H9 (cell line): ENCODE measurements at regions not wholly inside any gene's neighbourhood (a gene's known extent, or its start where the extent isn't known, plus 50 kb on each side); places are given as distances from the start of the nearest gene placed in this dataset.
"Not testable (repeated sequence)": the region's sequence is repeated elsewhere in the genome, so short reads cannot be mapped to it uniquely, and the experiment has no call there.

ENCODE experiments used
- DNase-seq: peaks from one replicate; pipeline ENCODE4 v3.0.0-alpha.2; 2017
- H2AFZ ChIP-seq: one replicate; pipeline ENCODE4 v1.6.1; 2013; ENCODE audit warnings: mild to moderate bottlenecking, low read length, control low read depth, moderate library complexity
- H2AK5ac ChIP-seq: 2 replicates; pipeline ENCODE4 v1.6.1; 2013; ENCODE audit warnings: low read length, control low read depth, mixed read lengths; ENCODE audit not compliant: insufficient read length
- H2BK120ac ChIP-seq: one replicate; pipeline ENCODE4 v1.6.1; 2013; ENCODE audit warnings: low read depth, mild to moderate bottlenecking, low read length, control low read depth, inconsistent platforms; ENCODE audit not compliant: poor library complexity, severe bottlenecking
- H2BK12ac ChIP-seq: 2 replicates; pipeline ENCODE4 v1.6.1; 2013; ENCODE audit warnings: low read length, control low read depth, mixed read lengths, low read depth; ENCODE audit not compliant: insufficient read length
- H2BK15ac ChIP-seq: 2 replicates; pipeline ENCODE4 v1.6.1; 2013; ENCODE audit warnings: low read depth, low read length, control low read depth
- H2BK20ac ChIP-seq: one replicate; pipeline ENCODE4 v1.6.1; 2013; ENCODE audit warnings: low read depth, mild to moderate bottlenecking, low read length, control low read depth, inconsistent platforms; ENCODE audit not compliant: poor library complexity, severe bottlenecking
- H2BK5ac ChIP-seq: 2 replicates; pipeline ENCODE4 v1.6.1; 2013; ENCODE audit warnings: low read length, control low read depth, mixed read lengths; ENCODE audit not compliant: insufficient read length
- H3K14ac ChIP-seq: 2 replicates; pipeline ENCODE4 v1.6.1; 2013; ENCODE audit warnings: low read length, control low read depth; ENCODE audit not compliant: insufficient read depth
- H3K18ac ChIP-seq: 2 replicates; pipeline ENCODE4 v1.6.1; 2013; ENCODE audit warnings: low read depth, mild to moderate bottlenecking, mixed read lengths, low read length, control low read depth; ENCODE audit not compliant: insufficient read length
- H3K23ac ChIP-seq: 2 replicates; pipeline ENCODE4 v1.6.1; 2013; ENCODE audit warnings: low read length, control low read depth, mixed read lengths, low read depth; ENCODE audit not compliant: insufficient read length
- H3K23me2 ChIP-seq: 2 replicates; pipeline ENCODE4 v1.6.1; 2013; ENCODE audit warnings: low read depth, mild to moderate bottlenecking, mixed read lengths, low read length, control low read depth; ENCODE audit not compliant: insufficient read length, poor library complexity, severe bottlenecking
- H3K27ac ChIP-seq: 2 replicates; pipeline ENCODE4 v1.5.1; 2013; ENCODE audit warnings: low read length, control low read depth, mixed read lengths, low read depth; ENCODE audit not compliant: insufficient read length
- H3K27me3 ChIP-seq: 2 replicates; pipeline ENCODE4 v1.6.1; 2013; ENCODE audit warnings: low read length, control low read depth, inconsistent platforms; ENCODE audit not compliant: insufficient read depth
- H3K4ac ChIP-seq: 2 replicates; pipeline ENCODE4 v1.6.1; 2013; ENCODE audit warnings: low read depth, mild to moderate bottlenecking, control low read depth, inconsistent platforms, low read length, moderate library complexity
- H3K4me1 ChIP-seq: 2 replicates; pipeline ENCODE4 v1.6.1; 2013; ENCODE audit warnings: low read length, control low read depth, inconsistent platforms; ENCODE audit not compliant: insufficient read depth
- H3K4me2 ChIP-seq: 2 replicates; pipeline ENCODE4 v1.6.1; 2013; ENCODE audit warnings: low read length, control low read depth, mixed read lengths; ENCODE audit not compliant: insufficient read length, insufficient read depth
- H3K56ac ChIP-seq: 2 replicates; pipeline ENCODE4 v1.6.1; 2013; ENCODE audit warnings: low read depth, mild to moderate bottlenecking, mixed read lengths, low read length, control low read depth; ENCODE audit not compliant: insufficient read length
- H3K79me1 ChIP-seq: 2 replicates; pipeline ENCODE4 v1.6.1; 2013; ENCODE audit warnings: low read depth, mild to moderate bottlenecking, moderate library complexity, low read length, control low read depth, inconsistent platforms; ENCODE audit not compliant: insufficient read depth, poor library complexity, severe bottlenecking
- H3K79me2 ChIP-seq: 2 replicates; pipeline ENCODE4 v1.6.1; 2013; ENCODE audit warnings: low read length, control low read depth, inconsistent platforms; ENCODE audit not compliant: insufficient read depth
- H3K9ac ChIP-seq: 2 replicates; pipeline ENCODE4 v1.6.1; 2013; ENCODE audit warnings: low read length, control low read depth, mixed read lengths; ENCODE audit not compliant: insufficient read length; ENCODE audit errors: extremely low read depth
- H3K9me3 ChIP-seq: one replicate; pipeline ENCODE4 v1.6.1; 2013; ENCODE audit warnings: low read depth, low read length, inconsistent platforms; ENCODE audit not compliant: control insufficient read depth
- H3T11ph ChIP-seq: one replicate; pipeline ENCODE4 v1.6.1; 2013; ENCODE audit warnings: mild to moderate bottlenecking, low read length, control low read depth, inconsistent platforms
- H4K20me1 ChIP-seq: one replicate; pipeline ENCODE4 v1.6.1; 2013; ENCODE audit not compliant: control insufficient read depth, insufficient read length, insufficient read depth
- H4K5ac ChIP-seq: 2 replicates; pipeline ENCODE4 v1.6.1; 2013; ENCODE audit warnings: low read depth, mild to moderate bottlenecking, mixed read lengths, low read length, control low read depth; ENCODE audit not compliant: insufficient read length
- H4K8ac ChIP-seq: replicated peaks from 2 replicates; pipeline ENCODE4 v1.6.1; 2013; ENCODE audit warnings: low read length, control low read depth, mixed read lengths, low read depth; ENCODE audit not compliant: insufficient read length
- H4K91ac ChIP-seq: 2 replicates; pipeline ENCODE4 v1.6.1; 2013; ENCODE audit warnings: low read depth, mild to moderate bottlenecking, moderate library complexity, mixed read lengths, low read length, control low read depth; ENCODE audit not compliant: insufficient read length
- H3K27ac Mint-ChIP-seq, 3 experiments: 2 replicates in 2 of 3; 3 replicates in 1 of 3; pipeline ENCODE4 v1.8.0; 2020 to 2021; ENCODE audit warnings: mixed read lengths in 3 of 3, mild to moderate bottlenecking in 1 of 3, moderate library complexity in 1 of 3
- H3K27me3 Mint-ChIP-seq: 2 replicates; pipeline ENCODE4 v1.8.0; 2021; ENCODE audit warnings: low read depth, mild to moderate bottlenecking, moderate library complexity, mixed read lengths
- H3K36me3 Mint-ChIP-seq, 3 experiments: 2 replicates in 2 of 3; 3 replicates in 1 of 3; pipeline ENCODE4 v1.8.0; 2020 to 2021; ENCODE audit warnings: low read depth in 3 of 3, mixed read lengths in 3 of 3; ENCODE audit not compliant: insufficient read depth in 1 of 3
- H3K4me1 Mint-ChIP-seq, 2 experiments: 2 replicates each; pipeline ENCODE4 v1.8.0; 2020; ENCODE audit warnings: mixed read lengths in 2 of 2
- H3K4me3 Mint-ChIP-seq, 2 experiments: 2 replicates in 1 of 2; 3 replicates in 1 of 2; pipeline ENCODE4 v1.8.0; 2020 to 2021; ENCODE audit warnings: mild to moderate bottlenecking in 2 of 2, mixed read lengths in 2 of 2, moderate library complexity in 1 of 2
- H3K9me3 Mint-ChIP-seq, 2 experiments: 2 replicates in 1 of 2; 3 replicates in 1 of 2; pipeline ENCODE4 v1.8.0; 2020; ENCODE audit warnings: mild to moderate bottlenecking in 2 of 2, mixed read lengths in 2 of 2, moderate library complexity in 1 of 2
- WGBS: extraction: QIAGEN DNeasy Blood & Tissue Kit; methylation state at CpG from one replicate; pipeline ENCODE4 v1.1.7; 2013; ENCODE audit warnings: missing lambda C conversion rate, low lambda C conversion rate, mixed read lengths; ENCODE audit not compliant: insufficient read length; ENCODE audit errors: extremely low coverage; 5-methylcytosine and 5-hydroxymethylcytosine counted together
- TF ChIP-seq, protein P1 (sequence below): fragments of 200-600 bp; sonication (generic); conservative IDR thresholded peaks from 3 replicates; pipeline ENCODE4 v1.8.0; 2021; ENCODE audit warnings: antibody characterized with exemption, mild to moderate bottlenecking

DNA sequence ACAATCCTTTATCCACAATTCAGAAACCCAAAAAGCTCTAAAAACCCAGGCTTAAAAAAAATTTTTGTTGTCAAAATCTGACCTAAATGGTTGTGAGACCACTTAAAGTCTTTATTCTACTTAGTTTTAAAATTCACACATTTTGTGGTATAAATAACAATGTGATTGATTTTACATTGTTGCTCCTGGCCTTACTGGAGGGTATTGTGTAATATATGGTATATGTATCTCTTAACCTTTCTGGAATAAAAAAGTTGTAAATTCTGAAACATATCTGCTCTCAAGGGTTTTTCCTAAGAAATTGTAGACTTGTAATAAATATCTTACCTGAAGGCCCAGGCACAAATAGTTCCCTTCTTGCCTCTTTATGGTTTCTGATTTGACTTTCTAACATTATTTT lies 73.3 kb upstream of the PNPT1 start:
- TF ChIP-seq, protein P1, sequence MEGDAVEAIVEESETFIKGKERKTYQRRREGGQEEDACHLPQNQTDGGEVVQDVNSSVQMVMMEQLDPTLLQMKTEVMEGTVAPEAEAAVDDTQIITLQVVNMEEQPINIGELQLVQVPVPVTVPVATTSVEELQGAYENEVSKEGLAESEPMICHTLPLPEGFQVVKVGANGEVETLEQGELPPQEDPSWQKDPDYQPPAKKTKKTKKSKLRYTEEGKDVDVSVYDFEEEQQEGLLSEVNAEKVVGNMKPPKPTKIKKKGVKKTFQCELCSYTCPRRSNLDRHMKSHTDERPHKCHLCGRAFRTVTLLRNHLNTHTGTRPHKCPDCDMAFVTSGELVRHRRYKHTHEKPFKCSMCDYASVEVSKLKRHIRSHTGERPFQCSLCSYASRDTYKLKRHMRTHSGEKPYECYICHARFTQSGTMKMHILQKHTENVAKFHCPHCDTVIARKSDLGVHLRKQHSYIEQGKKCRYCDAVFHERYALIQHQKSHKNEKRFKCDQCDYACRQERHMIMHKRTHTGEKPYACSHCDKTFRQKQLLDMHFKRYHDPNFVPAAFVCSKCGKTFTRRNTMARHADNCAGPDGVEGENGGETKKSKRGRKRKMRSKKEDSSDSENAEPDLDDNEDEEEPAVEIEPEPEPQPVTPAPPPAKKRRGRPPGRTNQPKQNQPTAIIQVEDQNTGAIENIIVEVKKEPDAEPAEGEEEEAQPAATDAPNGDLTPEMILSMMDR = no peak
- Histone ChIP-seq H4K5ac (no peak overlapping the region), H3K27ac (no peak overlapping the region), H3K4me2 (no peak overlapping the region), H3K9me3 (no peaks in the 10 kb centered on the region), H3K79me2 (no peaks in the 10 kb centered on the region), H3K23me2 (no peaks in the 10 kb centered on the region), H2BK12ac (no peak overlapping the region), H4K20me1 (no peaks in the 10 kb centered on the region), H3T11ph (no peak overlapping the region), H3K4ac (no peak overlapping the region), H3K4me1 (no peaks in the 10 kb centered on the region), H3K14ac (no peak overlapping the region), H2AK5ac (no peak overlapping the region), H4K91ac (no peak overlapping the region), H3K9ac (no peak overlapping the region), H2AFZ (no peak overlapping the region), H2BK120ac (no peak overlapping the region), H2BK5ac (no peak overlapping the region), H2BK20ac (no peak overlapping the region), H2BK15ac (no peak overlapping the region), H3K23ac (no peak overlapping the region), H3K18ac (no peak overlapping the region), H3K56ac (no peak overlapping the region), H3K79me1 (no peaks in the 10 kb centered on the region), H3K27me3 (no peaks in the 10 kb centered on the region), H4K8ac (no peak overlapping the region)
- Mint-ChIP-seq H3K4me3 (no peak overlapping the region), H3K36me3 (peaks cover 0 to 5% (median 0%) of the 10 kb centered on the region in 3 experiments; a peak in 3 of 7 replicates), H3K4me1 (peaks cover 7 to 8% of the 10 kb centered on the region in 2 experiments), H3K9me3 (no peaks in the 10 kb centered on the region), H3K27me3 (no peaks in the 10 kb centered on the region), H3K27ac (no peak overlapping the region)
- no peak for DNase-seq

DNA sequence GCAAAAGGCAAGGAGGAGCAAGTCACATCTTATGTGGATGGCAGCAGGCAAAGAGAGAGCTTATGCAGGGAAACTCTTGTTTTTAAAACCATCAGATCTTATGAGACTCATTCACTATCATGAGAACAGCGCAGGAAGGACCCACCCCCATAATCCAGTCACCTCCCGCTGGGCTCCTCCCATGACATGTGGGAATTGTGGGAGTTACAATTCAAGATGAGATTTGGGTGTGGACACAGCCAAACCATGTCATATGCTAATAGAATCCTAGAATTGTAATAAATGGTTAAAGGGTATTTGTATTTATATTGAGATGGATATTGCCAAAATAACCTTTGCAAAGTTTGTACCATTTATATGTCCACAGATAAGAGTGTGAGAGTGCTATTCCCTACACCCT lies 72.1 kb upstream of the PNPT1 start:
- H2BK120ac ChIP-seq, H2BK15ac ChIP-seq, H2AK5ac ChIP-seq, H3K9me3 Mint-ChIP-seq, H3K27me3 Mint-ChIP-seq, H2AFZ ChIP-seq, H3K27ac Mint-ChIP-seq, H3K56ac ChIP-seq, DNase-seq, H3K18ac ChIP-seq, H3K27me3 ChIP-seq, H4K20me1 ChIP-seq, H3K9me3 ChIP-seq, H3K23ac ChIP-seq, H3T11ph ChIP-seq, H3K4me3 Mint-ChIP-seq, H3K9ac ChIP-seq, H4K91ac ChIP-seq, H4K5ac ChIP-seq, H3K79me2 ChIP-seq, H2BK12ac ChIP-seq, H3K4me2 ChIP-seq, H3K27ac ChIP-seq, H2BK5ac ChIP-seq, H3K4ac ChIP-seq, H2BK20ac ChIP-seq, H3K23me2 ChIP-seq, H3K36me3 Mint-ChIP-seq, H3K79me1 ChIP-seq, H4K8ac ChIP-seq, H3K4me1 ChIP-seq, H3K14ac ChIP-seq, H3K4me1 Mint-ChIP-seq: not testable (repeated sequence)
- no CpG with 5 or more reads among the region's 2 CpGs for WGBS
